PC-3 (cell line): ENCODE measurements at regions not wholly inside any gene's neighbourhood (a gene's known extent, or its start where the extent isn't known, plus 50 kb on each side); places are given as distances from the start of the nearest gene placed in this dataset.

Source experiments
- EZH2 ChIP-seq: fragments of 300-600 bp; sonication (generic); IDR thresholded peaks from one replicate; pipeline ENCODE4 v1.6.1; 2017; ENCODE audit warnings: antibody characterized with exemption, mild to moderate bottlenecking, low read length; ENCODE audit not compliant: unreplicated experiment
- EZH2phosphoT487 ChIP-seq: fragments of 300-600 bp; sonication (generic); IDR thresholded peaks from 2 replicates; pipeline ENCODE4 v1.6.1; 2018; ENCODE audit warnings: mild to moderate bottlenecking, antibody characterized with exemption, low read length, borderline replicate concordance
- TF ChIP-seq, protein P1 (sequence below): fragments of 300-600 bp; sonication (generic); conservative IDR thresholded peaks from 2 replicates; pipeline ENCODE4 v1.5.1; 2017; ENCODE audit warnings: antibody characterized with exemption, low read depth, mild to moderate bottlenecking, low read length

DNA sequence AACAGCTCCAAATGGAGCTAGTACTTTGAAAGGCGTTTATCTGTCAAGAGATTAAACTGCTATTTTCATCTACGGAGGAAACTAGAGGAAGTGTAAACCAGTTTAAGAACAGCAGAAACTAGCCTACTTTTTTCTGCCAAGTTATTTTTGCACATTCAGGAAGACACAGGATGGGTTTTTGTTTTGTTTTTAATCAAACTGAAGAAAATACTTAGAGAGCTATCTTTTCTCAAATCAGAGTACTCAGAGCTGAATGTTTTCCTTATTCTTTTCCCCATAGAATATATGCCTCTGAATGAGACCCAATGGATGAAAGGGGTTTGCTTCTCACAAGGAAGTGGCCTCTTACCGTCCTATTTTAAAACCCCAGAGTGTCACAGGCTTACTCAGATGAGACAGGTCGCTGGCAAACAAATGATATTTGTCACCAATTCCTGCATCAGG lies 538.5 kb downstream of the CD83 start:
- TF ChIP-seq, protein P1, sequence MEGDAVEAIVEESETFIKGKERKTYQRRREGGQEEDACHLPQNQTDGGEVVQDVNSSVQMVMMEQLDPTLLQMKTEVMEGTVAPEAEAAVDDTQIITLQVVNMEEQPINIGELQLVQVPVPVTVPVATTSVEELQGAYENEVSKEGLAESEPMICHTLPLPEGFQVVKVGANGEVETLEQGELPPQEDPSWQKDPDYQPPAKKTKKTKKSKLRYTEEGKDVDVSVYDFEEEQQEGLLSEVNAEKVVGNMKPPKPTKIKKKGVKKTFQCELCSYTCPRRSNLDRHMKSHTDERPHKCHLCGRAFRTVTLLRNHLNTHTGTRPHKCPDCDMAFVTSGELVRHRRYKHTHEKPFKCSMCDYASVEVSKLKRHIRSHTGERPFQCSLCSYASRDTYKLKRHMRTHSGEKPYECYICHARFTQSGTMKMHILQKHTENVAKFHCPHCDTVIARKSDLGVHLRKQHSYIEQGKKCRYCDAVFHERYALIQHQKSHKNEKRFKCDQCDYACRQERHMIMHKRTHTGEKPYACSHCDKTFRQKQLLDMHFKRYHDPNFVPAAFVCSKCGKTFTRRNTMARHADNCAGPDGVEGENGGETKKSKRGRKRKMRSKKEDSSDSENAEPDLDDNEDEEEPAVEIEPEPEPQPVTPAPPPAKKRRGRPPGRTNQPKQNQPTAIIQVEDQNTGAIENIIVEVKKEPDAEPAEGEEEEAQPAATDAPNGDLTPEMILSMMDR, result no peak
- TF ChIP-seq EZH2 (no peak), EZH2phosphoT487 (no peak)
